ENCODE measurements at regions not wholly inside any gene's neighbourhood (a gene's known extent, or its start where the extent isn't known, plus 50 kb on each side); places are given as distances from the start of the nearest gene placed in this dataset.

- DNase-seq = no peak
- Mint-ChIP-seq H3K27ac (no peak overlapping the region), H3K36me3 (ENCODE audit: low read depth) (no peaks in the 10 kb centered on the region), H3K27me3 (ENCODE audit: low read depth) (no peaks in the 10 kb centered on the region), H3K9me3 (ENCODE audit: insufficient read depth) (peaks cover 4% of the 10 kb centered on the region), H3K4me3 (no peak overlapping the region), H3K4me1 (ENCODE audit: low read depth) (no peaks in the 10 kb centered on the region)
- no peak for ATAC-seq
- ChIA-PET CTCF (no interaction called here), POLR2A (no interaction called here)
Observed at GRCh38 chr7:85840554-85840953, 653.7 kb upstream of the SEMA3D start.

DNA sequence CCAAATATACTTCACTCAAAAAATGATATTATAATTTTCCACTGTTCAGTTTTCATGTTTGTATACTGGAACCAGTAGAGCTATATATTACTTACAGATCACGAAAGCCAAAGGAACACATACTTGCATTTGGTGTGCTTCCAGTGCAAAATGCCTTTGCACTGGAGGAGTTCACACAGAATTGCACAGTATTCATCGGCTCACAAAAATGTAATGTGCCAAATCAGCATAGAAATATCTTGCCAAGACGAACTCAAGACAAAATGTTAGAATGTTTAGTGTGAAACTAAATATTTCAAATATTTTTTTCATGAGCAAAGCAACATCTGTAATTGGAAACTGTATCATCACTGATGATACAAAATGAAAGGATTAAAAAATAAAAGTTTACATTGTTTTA, 646.2 kb upstream of the SEMA3D start:
- Mint-ChIP-seq H3K4me3 (no peak overlapping the region), H3K4me1 (ENCODE audit: low read depth) (no peaks in the 10 kb centered on the region), H3K36me3 (ENCODE audit: low read depth) (no peaks in the 10 kb centered on the region), H3K9me3 (ENCODE audit: insufficient read depth) (no peaks in the 10 kb centered on the region), H3K27me3 (ENCODE audit: low read depth) (no peaks in the 10 kb centered on the region), H3K27ac (no peak overlapping the region)
- ChIA-PET POLR2A (no interaction called here), CTCF (no interaction called here)
- no peak for DNase-seq
- no peak for ATAC-seq

- POLR2A ChIA-PET = no interaction called here
Observed at GRCh38 chr7:85830982-85831381, 644.1 kb upstream of the SEMA3D start.

DNA sequence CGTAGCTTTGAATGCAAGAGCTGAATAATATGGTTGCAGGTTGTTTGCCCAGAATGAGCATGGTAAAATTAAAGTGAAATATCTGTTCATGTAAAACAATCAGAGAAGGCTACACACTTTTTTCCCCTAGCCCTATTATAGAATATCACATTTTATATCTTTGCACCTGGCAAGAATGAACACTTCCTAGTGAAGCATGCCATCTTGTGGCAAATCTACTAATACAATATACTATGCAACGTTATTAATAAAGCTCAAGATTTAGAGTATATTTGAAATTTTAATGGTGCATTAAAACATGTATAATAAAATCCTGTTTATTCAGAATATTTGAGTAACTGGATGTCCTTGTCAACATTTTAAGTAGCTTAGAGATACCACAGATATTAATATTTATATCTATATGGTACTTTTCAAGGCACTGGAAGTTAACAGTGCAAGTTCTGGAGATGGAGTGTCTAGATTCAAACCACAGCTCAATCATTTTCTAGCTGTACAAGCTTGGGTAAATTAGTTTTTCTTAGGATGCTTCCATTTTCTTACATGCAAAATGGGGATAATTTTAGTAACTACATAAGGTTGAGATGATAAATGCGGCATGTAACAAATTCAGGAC, 643.1 kb upstream of the SEMA3D start:
- no peak for DNase-seq
- H3K4me1 Mint-ChIP-seq (ENCODE audit: low read depth) = no peaks in the 10 kb centered on the region
- ATAC-seq = no peak
- ChIA-PET CTCF (no interaction called here), POLR2A (no interaction called here)
- H3K27ac Mint-ChIP-seq = no peak overlapping the region
- H3K27me3 Mint-ChIP-seq (ENCODE audit: low read depth) = no peaks in the 10 kb centered on the region
- H3K36me3 Mint-ChIP-seq (ENCODE audit: low read depth) = no peaks in the 10 kb centered on the region
- H3K4me3 Mint-ChIP-seq = no peak overlapping the region
- no peaks in the 10 kb centered on the region for H3K9me3 Mint-ChIP-seq (ENCODE audit: insufficient read depth)

More at GRCh38 chr7:85830982-85831381, 644.1 kb upstream of the SEMA3D start:
- Mint-ChIP-seq H3K4me3 (no peak overlapping the region), H3K27ac (no peak overlapping the region), H3K9me3 (ENCODE audit: insufficient read depth) (no peaks in the 10 kb centered on the region), H3K36me3 (ENCODE audit: low read depth) (no peaks in the 10 kb centered on the region), H3K27me3 (ENCODE audit: low read depth) (no peaks in the 10 kb centered on the region), H3K4me1 (ENCODE audit: low read depth) (no peaks in the 10 kb centered on the region)
- DNase-seq (no peak), ATAC-seq (no peak)
- CTCF ChIA-PET = no interaction called here

DNA sequence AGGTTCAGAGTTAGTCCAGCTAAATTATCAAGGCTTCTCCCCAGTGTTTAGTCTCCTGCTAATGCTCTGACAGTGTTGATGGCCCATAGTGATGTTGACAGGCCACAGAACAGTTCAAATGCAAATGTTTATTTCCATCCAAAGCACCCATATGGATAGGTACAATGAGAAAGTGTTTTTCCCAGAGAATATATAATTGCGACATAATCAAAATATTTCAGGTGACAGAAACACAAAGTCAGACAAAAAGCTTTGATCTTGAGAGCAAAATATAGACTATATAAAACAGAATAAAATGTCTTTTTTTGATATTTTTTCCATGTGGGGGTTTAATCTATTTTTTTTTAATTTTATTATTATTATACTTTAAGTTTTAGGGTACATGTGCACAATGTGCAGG, 642.3 kb upstream of the SEMA3D start:
- Mint-ChIP-seq H3K4me1 (ENCODE audit: low read depth) (no peaks in the 10 kb centered on the region), H3K27ac (no peak overlapping the region), H3K4me3 (no peak overlapping the region), H3K36me3 (ENCODE audit: low read depth) (no peaks in the 10 kb centered on the region), H3K9me3 (ENCODE audit: insufficient read depth) (no peaks in the 10 kb centered on the region), H3K27me3 (ENCODE audit: low read depth) (no peaks in the 10 kb centered on the region)
- CTCF ChIA-PET = no interaction called here
- POLR2A ChIA-PET = no interaction called here
- no peak for DNase-seq
- no peak for ATAC-seq

DNA sequence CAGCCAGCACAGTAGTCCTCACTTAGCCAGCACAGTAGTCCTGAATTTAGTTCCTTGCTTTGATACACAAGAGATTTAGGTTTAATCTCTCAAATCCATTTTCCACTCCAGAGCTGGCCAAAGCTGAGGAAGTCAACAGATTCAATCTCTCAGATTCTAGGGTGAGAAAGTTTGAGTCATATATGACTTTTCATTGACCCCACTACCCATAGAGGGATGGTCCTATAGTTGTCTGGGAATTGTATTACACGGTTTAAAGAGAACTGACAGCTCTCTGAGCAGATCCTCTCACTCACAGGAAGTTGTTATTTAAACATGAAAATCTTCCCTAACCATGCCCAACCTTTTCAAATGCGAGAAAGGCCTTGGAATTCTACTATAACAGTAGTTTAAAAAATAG, 641.8 kb upstream of the SEMA3D start:
- H3K9me3 Mint-ChIP-seq (ENCODE audit: insufficient read depth) = no peaks in the 10 kb centered on the region
- H3K27ac Mint-ChIP-seq = no peak overlapping the region
- DNase-seq (no peak), ATAC-seq (no peak)
- H3K4me3 Mint-ChIP-seq = no peak overlapping the region
- no peaks in the 10 kb centered on the region for H3K27me3 Mint-ChIP-seq (ENCODE audit: low read depth)
- H3K4me1 Mint-ChIP-seq (ENCODE audit: low read depth) = no peaks in the 10 kb centered on the region
- H3K36me3 Mint-ChIP-seq (ENCODE audit: low read depth) = no peaks in the 10 kb centered on the region
- ChIA-PET POLR2A (no interaction called here), CTCF (no interaction called here)

DNA sequence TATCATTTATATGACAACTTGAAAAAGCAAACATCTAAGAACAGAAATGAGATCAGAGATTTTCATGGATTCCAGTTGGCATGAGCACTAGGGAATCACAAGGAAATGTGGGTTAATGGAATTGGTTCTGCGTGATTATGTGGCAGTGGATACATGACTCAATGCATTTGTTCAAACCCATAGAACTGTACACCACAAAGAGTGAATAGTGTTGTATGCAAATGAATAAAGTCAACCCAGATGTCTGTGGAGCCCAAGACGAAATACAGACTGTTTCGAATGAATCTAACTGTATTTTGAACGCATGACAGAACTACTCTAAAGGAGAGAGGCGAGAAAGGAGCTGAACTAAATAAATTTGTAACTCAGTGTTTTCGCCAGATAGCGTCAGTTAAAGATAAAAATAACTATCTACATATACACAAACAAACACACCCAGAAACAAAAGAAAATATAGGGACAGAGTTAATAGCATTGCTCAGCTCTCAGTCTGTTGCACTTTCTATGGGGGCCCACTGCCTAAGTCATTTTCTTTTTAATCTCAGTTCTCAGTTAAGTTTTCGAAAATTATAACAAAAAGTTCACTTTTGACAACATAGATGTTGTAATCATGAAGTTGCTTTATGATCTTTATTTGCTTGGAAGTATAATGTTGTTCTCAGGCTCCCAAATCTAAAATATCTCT, 636.7 kb upstream of the SEMA3D start:
- Mint-ChIP-seq H3K9me3 (ENCODE audit: insufficient read depth) (peaks cover 3% of the 10 kb centered on the region), H3K4me3 (no peak overlapping the region), H3K27ac (no peak overlapping the region), H3K36me3 (ENCODE audit: low read depth) (no peaks in the 10 kb centered on the region), H3K4me1 (ENCODE audit: low read depth) (no peaks in the 10 kb centered on the region), H3K27me3 (ENCODE audit: low read depth) (no peaks in the 10 kb centered on the region)
- ATAC-seq (no peak), DNase-seq (no peak)
- ChIA-PET CTCF (no interaction called here), POLR2A (no interaction called here)

DNA sequence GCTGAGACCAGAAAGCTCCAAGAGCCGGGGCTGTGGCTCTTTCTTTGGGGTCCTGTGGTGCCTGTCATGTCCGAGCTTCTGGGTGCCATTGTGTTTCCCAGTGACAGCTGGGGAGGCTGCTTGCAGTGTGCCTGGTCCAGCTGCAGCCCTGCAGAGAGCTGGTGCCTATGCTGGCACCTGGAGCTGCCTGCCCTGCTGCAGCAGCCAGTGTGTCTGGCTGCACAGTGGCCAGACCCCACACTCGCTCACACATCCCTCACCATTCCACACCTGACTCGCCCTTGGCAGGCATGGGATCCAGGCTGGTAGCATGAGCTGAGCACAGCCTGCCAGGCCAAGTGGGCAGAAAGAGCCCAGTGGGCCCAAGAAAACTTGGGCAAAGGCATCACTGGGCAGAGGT, 635.1 kb upstream of the SEMA3D start:
- Mint-ChIP-seq H3K36me3 (ENCODE audit: low read depth) (no peaks in the 10 kb centered on the region), H3K27ac (no peak overlapping the region), H3K9me3 (ENCODE audit: insufficient read depth) (peaks cover 3% of the 10 kb centered on the region), H3K27me3 (ENCODE audit: low read depth) (no peaks in the 10 kb centered on the region), H3K4me1 (ENCODE audit: low read depth) (no peaks in the 10 kb centered on the region), H3K4me3 (no peak overlapping the region)
- ATAC-seq = no peak
- ChIA-PET CTCF (interaction anchor here (0.6 kb wide), 1 partner anchor 431 kb away, joined by 3 read pairs; no protein-coding TSS in a partner anchor), POLR2A (no interaction called here)
- DNase-seq = no peak

DNA sequence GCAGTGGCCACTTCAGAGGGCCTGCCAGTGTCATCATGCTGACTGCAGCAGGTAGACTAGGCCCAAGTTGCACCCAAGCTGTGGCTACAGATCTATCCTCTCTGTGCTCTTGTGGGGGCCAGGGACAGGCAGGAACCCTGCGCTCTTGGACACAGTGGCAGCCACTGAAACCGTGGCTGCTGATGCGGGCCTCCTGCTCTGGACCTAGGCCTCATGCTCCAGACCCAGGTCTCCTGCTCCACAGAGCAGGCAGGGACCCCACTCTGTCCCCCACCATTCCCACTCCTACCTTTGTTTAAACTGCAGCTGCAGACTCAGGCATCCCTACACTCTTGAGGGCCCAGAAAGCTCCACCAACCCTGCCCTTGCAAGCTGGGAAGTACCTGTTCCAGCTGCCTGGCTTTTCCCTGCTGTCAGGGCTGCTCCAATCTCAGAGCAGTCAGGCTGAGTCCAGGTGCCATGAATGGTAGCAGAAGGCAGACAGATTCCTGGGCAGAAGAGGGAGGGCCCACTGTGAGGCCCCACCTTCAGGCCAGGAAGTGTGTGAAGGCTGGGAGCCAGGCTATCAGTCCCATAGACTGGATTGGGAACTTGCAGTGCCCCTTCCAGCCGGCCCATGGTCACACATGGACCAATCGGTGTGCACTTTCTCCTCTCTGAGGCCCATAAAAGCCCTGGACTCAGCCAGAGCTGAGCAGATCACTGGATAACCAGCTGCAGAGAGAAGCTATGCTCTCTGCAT, 634.0 kb upstream of the SEMA3D start:
- POLR2A ChIA-PET = no interaction called here
- Mint-ChIP-seq H3K27me3 (ENCODE audit: low read depth) (no peaks in the 10 kb centered on the region), H3K4me3 (no peak overlapping the region), H3K36me3 (ENCODE audit: low read depth) (no peaks in the 10 kb centered on the region), H3K9me3 (ENCODE audit: insufficient read depth) (peaks cover 3% of the 10 kb centered on the region), H3K4me1 (ENCODE audit: low read depth) (no peaks in the 10 kb centered on the region), H3K27ac (no peak overlapping the region)
- CTCF ChIA-PET = no interaction called here
- no peak for DNase-seq
- ATAC-seq = no peak

GRCh38 chr7:85815526-85815925, 628.7 kb upstream of the SEMA3D start:
- H3K4me3 Mint-ChIP-seq = no peak overlapping the region
- H3K27ac Mint-ChIP-seq = no peak overlapping the region
- ChIA-PET POLR2A (no interaction called here), CTCF (no interaction called here)
- DNase-seq = no peak
- no peak for ATAC-seq
- H3K27me3 Mint-ChIP-seq (ENCODE audit: low read depth) = no peaks in the 10 kb centered on the region
- no peaks in the 10 kb centered on the region for H3K4me1 Mint-ChIP-seq (ENCODE audit: low read depth)
- H3K36me3 Mint-ChIP-seq (ENCODE audit: low read depth) = no peaks in the 10 kb centered on the region
- peaks cover 5% of the 10 kb centered on the region for H3K9me3 Mint-ChIP-seq (ENCODE audit: insufficient read depth)

- Mint-ChIP-seq H3K27me3 (ENCODE audit: low read depth) (no peaks in the 10 kb centered on the region), H3K9me3 (ENCODE audit: insufficient read depth) (no peaks in the 10 kb centered on the region), H3K27ac (no peak overlapping the region), H3K4me3 (no peak overlapping the region), H3K4me1 (ENCODE audit: low read depth) (no peaks in the 10 kb centered on the region), H3K36me3 (ENCODE audit: low read depth) (no peaks in the 10 kb centered on the region)
- ATAC-seq = no peak
- CTCF ChIA-PET = no interaction called here
- DNase-seq = no peak
- POLR2A ChIA-PET = no interaction called here
Observed at GRCh38 chr7:85806321-85806720, 619.5 kb upstream of the SEMA3D start.

DNA sequence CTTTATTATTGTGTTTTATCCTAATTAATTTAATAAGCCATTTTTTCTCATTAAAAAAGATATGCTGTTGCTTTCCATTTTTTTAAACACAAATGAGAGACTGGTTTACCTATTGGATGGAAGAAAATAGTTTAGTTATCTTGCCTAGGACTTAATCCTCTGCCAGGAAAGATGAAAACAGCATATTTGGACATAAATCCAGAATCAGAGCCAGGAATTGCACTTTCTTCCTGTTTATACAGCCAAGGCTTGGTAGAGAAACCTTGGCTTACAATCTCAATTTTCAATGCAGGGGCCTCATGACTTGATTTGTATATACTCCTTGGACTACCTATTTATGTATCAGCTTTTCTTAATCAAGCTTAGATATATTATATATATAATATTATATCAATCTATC, 618.8 kb upstream of the SEMA3D start:
- no peaks in the 10 kb centered on the region for H3K4me1 Mint-ChIP-seq (ENCODE audit: low read depth)
- POLR2A ChIA-PET = no interaction called here

More for the DNA sequence above, 618.8 kb upstream of the SEMA3D start:
- no peaks in the 10 kb centered on the region for H3K27me3 Mint-ChIP-seq (ENCODE audit: low read depth)
- DNase-seq (no peak), ATAC-seq (no peak)
- no peaks in the 10 kb centered on the region for H3K36me3 Mint-ChIP-seq (ENCODE audit: low read depth)
- CTCF ChIA-PET = no interaction called here
- no peak overlapping the region for H3K4me3 Mint-ChIP-seq
- H3K27ac Mint-ChIP-seq = no peak overlapping the region
- no peaks in the 10 kb centered on the region for H3K9me3 Mint-ChIP-seq (ENCODE audit: insufficient read depth)

Measured in activated CD8-positive, alpha-beta T cell treated with anti-CD3 and anti-CD28 coated beads, Interleukin-2, amount 10 ng/mL, durations not matched to agents 7 days and 5 days (primary cell).